Ishikawa (cell line): ENCODE measurements at regions not wholly inside any gene's neighbourhood (a gene's known extent, or its start where the extent isn't known, plus 50 kb on each side); places are given as distances from the start of the nearest gene placed in this dataset.

Experiments used
- CEBPB ChIP-seq: IDR thresholded peaks from 2 replicates; pipeline ENCODE4 v1.6.1; 2012
- CREB1 ChIP-seq: IDR thresholded peaks from 2 replicates; pipeline ENCODE4 v1.6.1; 2012; ENCODE audit warnings: low read depth
- EGR1 ChIP-seq: IDR thresholded peaks from 2 replicates; pipeline ENCODE4 v1.6.1; 2012
- EP300 ChIP-seq: IDR thresholded peaks from 2 replicates; pipeline ENCODE4 v1.6.1; 2012; ENCODE audit warnings: borderline replicate concordance
- FOXM1 ChIP-seq: IDR thresholded peaks from 2 replicates; pipeline ENCODE4 v1.6.1; 2012; ENCODE audit warnings: low read depth, borderline replicate concordance
- MAX ChIP-seq: IDR thresholded peaks from 2 replicates; pipeline ENCODE4 v1.6.1; 2012
- NFIC ChIP-seq: IDR thresholded peaks from 2 replicates; pipeline ENCODE4 v1.6.1; 2012
- RAD21 ChIP-seq: IDR thresholded peaks from 2 replicates; pipeline ENCODE4 v1.6.1; 2012; ENCODE audit warnings: low read depth
- REST ChIP-seq: IDR thresholded peaks from 2 replicates; pipeline ENCODE4 v1.6.1; 2012; ENCODE audit warnings: low read depth, mild to moderate bottlenecking
- TAF1 ChIP-seq: IDR thresholded peaks from 2 replicates; pipeline ENCODE4 v1.6.1; 2012; ENCODE audit warnings: low read depth, mild to moderate bottlenecking
- USF1 ChIP-seq: IDR thresholded peaks from 2 replicates; pipeline ENCODE4 v1.6.1; 2012
- YY1 ChIP-seq: IDR thresholded peaks from 2 replicates; pipeline ENCODE4 v1.6.1; 2012; ENCODE audit warnings: low read depth

GRCh38 chr12:47585507-47585906 is 120.3 kb downstream of the RPAP3 start:
- TF ChIP-seq EP300 (no peak), MAX (no peak), RAD21 (no peak), CREB1 (no peak), REST (no peak), FOXM1 (no peak), YY1 (no peak), NFIC (no peak), EGR1 (no peak), CEBPB (no peak), TAF1 (no peak), USF1 (no peak)
